Stimulated activated naive B cell treated with anti-CD40 and anti-IgM and Interleukin-4, amounts not matched to agents 10 μg/mL and 1 μg/mL and 100 μg/mL, for 72 hours (primary cell): ENCODE measurements at regions not wholly inside any gene's neighbourhood (a gene's known extent, or its start where the extent isn't known, plus 50 kb on each side); places are given as distances from the start of the nearest gene placed in this dataset.

ENCODE experiments used
- ATAC-seq, 2 donors: fragments of 150-1000 bp; cut with Tn5 transposase; replicated peaks; 2 replicates each; pipeline ENCODE4 v1.10.0; 2021; ENCODE audit warnings: moderate library complexity in 1 of 2
- DNase-seq: peaks from one replicate; pipeline ENCODE4 v3.0.0; 2021
- H3K27ac Mint-ChIP-seq: one replicate; pipeline ENCODE4 v1.8.0; 2022; ENCODE audit warnings: mild to moderate bottlenecking, mixed read lengths
- H3K27me3 Mint-ChIP-seq, 2 donors: one replicate each; pipeline ENCODE4 v1.8.0; 2022; ENCODE audit warnings: mixed read lengths in 2 of 2
- H3K36me3 Mint-ChIP-seq, 2 donors: one replicate each; pipeline ENCODE4 v1.8.0; 2022; ENCODE audit warnings: mixed read lengths in 2 of 2, mild to moderate bottlenecking in 1 of 2
- H3K4me1 Mint-ChIP-seq, 2 donors: one replicate each; pipeline ENCODE4 v1.8.0; 2022; ENCODE audit warnings: mixed read lengths in 2 of 2, mild to moderate bottlenecking in 1 of 2
- H3K4me3 Mint-ChIP-seq, 2 donors: one replicate each; pipeline ENCODE4 v1.8.0; 2022; ENCODE audit warnings: mild to moderate bottlenecking in 2 of 2, mixed read lengths in 2 of 2, moderate library complexity in 1 of 2
- H3K9me3 Mint-ChIP-seq, 2 donors: one replicate each; pipeline ENCODE4 v1.8.0; 2022; ENCODE audit warnings: mixed read lengths in 2 of 2, mild to moderate bottlenecking in 1 of 2

DNA sequence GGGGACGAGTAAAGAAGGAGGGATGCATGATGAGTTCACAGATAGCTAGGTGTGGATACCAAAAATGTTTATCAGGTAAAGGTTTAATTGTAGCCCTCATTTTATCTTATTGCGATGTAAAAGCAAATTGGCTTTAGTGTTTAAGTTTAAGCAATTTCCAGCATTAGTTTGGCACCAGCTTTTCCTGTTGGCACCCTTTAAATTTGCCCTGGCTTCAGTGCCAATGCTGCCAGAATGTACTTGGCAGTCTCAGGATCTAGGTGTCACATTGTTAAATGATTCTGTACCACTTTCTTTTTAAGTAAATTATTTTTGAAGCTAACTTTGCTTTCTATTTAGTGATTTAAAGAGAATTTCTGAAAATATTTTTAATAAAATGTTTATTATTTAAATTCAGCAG, 681.8 kb downstream of the PCDH18 start:
- DNase-seq (no peak), ATAC-seq (no peak)
- H3K27ac Mint-ChIP-seq, result no peak overlapping the region
- no peaks in the 10 kb centered on the region for H3K36me3 Mint-ChIP-seq
- H3K4me3 Mint-ChIP-seq, result no peak overlapping the region
- H3K4me1 Mint-ChIP-seq, result no peaks in the 10 kb centered on the region
- H3K27me3 Mint-ChIP-seq, result no peaks in the 10 kb centered on the region
- peaks cover 4 to 8% of the 10 kb centered on the region in 2 donors for H3K9me3 Mint-ChIP-seq

DNA sequence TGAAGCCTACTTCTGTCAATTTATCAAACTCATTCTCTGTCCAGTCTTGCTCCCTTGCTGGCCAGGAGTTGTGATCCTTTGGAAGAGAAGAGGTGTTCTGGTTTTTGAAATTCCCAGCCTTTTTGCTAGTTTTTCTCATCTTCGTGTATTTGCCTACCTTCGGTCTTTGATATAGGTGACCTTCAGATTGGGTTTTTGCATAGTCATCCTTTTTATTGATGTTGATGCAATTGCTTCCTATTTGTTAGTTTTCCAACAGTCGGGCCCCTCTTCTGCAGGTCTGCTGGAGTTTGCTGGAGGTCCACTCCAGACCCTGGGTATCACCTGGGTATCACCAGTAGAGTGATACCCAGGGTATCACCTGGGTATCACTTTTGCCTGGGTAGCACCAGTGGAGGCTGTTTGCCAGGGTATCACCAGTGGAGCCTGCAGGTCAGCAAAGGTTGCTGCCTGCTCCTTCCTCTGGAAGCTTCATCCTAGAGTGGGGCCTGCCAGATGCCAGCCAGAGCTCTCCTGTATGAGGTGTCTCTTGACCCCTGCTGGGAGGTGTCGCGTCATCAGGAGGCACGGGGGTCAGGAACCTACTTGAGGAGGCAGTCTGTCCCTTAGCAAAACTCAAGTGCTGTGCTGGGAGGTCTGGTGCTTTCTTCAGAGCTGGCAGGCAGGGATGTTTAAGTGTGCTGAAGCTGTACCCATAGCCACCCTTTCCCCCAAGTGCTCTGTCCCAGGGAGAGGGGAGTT, 684.2 kb downstream of the PCDH18 start:
- ATAC-seq (no peak), DNase-seq (no peak)
- Mint-ChIP-seq H3K36me3 (no peaks in the 10 kb centered on the region), H3K4me1 (no peaks in the 10 kb centered on the region), H3K4me3 (no peak overlapping the region), H3K9me3 (peaks cover 9 to 10% of the 10 kb centered on the region in 2 donors), H3K27me3 (no peaks in the 10 kb centered on the region), H3K27ac (no peak overlapping the region)

DNA sequence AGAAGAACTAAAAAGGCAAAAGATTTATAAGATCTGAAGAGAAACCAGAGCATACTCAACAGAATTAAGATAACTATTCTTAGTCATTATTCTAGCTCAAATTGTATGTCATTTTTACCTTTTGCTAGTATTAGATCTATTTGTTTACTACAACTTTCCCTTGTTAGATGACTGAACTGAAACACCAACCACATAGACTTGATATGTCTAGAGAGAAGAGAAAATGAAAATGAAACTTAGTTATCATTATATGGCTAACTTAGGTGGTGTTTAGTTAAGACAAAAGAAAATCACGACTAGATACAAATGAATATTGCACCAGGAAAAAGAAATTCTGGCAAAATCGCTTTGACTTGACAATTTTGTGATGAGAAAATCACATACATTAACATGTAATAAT, 690.8 kb downstream of the PCDH18 start:
- no peak for DNase-seq
- Mint-ChIP-seq H3K4me1 (no peaks in the 10 kb centered on the region), H3K4me3 (no peak overlapping the region), H3K27me3 (no peaks in the 10 kb centered on the region), H3K27ac (no peak overlapping the region), H3K9me3 (peaks cover 12 to 23% of the 10 kb centered on the region in 2 donors), H3K36me3 (no peaks in the 10 kb centered on the region)
- no peak for ATAC-seq

DNA sequence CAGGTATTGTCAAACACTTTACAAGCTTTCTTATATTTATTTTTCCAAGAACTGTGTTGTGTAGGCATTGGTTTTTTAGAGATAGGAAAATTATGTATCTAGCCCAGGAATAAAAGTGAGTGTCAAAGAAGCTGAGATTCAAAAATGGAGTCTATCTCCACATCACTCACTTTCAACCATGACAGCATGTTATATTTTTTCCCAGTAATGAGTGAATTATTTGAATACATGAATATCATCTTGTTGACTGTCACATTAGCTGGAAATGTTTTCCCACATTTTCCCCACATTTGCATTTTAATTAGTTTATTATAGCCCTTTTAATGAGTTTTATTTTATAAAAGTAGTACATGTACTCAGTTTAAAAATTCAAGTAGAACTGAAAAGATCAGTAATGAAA, 693.7 kb downstream of the PCDH18 start:
- Mint-ChIP-seq H3K27ac (no peak overlapping the region), H3K4me1 (no peaks in the 10 kb centered on the region), H3K4me3 (no peak overlapping the region), H3K9me3 (peaks cover 12 to 20% of the 10 kb centered on the region in 2 donors), H3K27me3 (no peaks in the 10 kb centered on the region), H3K36me3 (no peaks in the 10 kb centered on the region)
- no peak for ATAC-seq
- DNase-seq, result no peak

DNA sequence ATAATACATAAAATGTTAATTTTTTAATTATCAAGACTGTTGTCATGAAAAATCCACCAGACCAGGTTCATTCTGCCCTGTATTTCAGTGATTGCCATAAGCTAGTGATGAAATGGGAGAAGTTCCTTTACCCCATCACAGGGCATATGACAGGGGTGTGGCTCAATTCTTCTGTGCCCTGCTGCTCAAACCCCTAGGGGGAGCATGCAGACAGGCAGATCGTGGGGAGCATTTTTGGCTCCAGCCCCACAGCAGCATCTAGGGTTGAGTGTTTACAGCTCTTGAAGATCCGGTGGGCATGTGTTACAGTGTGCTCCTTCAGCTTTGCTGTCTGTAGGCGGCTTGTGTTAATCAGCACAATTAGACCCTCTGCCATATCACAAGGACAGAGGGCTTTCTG, 700.7 kb downstream of the PCDH18 start:
- Mint-ChIP-seq H3K27me3 (no peaks in the 10 kb centered on the region), H3K4me1 (no peaks in the 10 kb centered on the region), H3K9me3 (peaks cover 2% of the 10 kb centered on the region in 2 donors), H3K27ac (no peak overlapping the region), H3K36me3 (no peaks in the 10 kb centered on the region), H3K4me3 (no peak overlapping the region)
- ATAC-seq, result no peak
- DNase-seq, result no peak

DNA sequence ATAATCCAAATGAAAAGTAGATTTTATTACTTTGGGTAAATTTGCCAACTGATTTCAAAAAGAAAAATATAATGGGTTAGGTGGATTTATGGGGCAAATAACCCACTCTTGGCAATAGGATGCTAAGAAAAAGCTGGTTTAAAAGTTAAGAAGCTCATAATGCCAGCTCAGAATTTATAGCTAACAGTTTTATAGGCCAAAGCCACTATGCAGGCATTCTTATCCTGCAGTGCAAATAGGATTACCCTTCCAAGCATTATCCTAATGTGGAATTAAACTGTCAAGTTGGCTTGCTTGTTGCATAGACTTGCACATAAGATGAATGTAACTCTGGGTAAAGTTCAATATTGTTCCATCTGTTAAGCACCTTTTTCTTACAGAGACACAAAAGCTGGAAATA, 703.0 kb downstream of the PCDH18 start:
- Mint-ChIP-seq H3K9me3 (no peaks in the 10 kb centered on the region), H3K27me3 (no peaks in the 10 kb centered on the region), H3K4me1 (no peaks in the 10 kb centered on the region), H3K36me3 (no peaks in the 10 kb centered on the region), H3K27ac (no peak overlapping the region), H3K4me3 (no peak overlapping the region)
- no peak for DNase-seq
- ATAC-seq, result no peak

DNA sequence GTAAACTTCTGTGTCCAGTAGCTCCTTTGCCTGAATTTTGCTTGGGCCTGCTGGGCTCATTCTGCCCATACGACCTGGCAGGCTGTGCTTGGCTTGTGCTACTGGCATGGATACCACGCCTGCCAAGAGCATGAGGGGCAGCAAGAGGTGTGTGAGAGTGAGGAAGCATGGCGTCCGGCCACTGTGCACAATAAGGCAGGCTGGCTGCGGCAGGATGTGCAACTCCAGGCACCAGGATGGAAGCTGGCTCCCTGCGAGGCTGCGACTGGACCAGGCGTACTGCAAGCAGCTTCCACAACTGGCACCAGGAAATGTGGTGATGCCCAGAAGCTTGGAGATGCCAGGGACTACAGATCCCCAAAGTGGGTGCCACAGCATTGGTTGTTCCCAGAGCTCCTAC, 709.3 kb downstream of the PCDH18 start:
- H3K27me3 Mint-ChIP-seq, result no peaks in the 10 kb centered on the region
- DNase-seq (no peak), ATAC-seq (no peak)
- no peaks in the 10 kb centered on the region for H3K36me3 Mint-ChIP-seq
- no peak overlapping the region for H3K4me3 Mint-ChIP-seq
- H3K4me1 Mint-ChIP-seq, result no peaks in the 10 kb centered on the region
- H3K9me3 Mint-ChIP-seq, result no peaks in the 10 kb centered on the region
- no peak overlapping the region for H3K27ac Mint-ChIP-seq

DNA sequence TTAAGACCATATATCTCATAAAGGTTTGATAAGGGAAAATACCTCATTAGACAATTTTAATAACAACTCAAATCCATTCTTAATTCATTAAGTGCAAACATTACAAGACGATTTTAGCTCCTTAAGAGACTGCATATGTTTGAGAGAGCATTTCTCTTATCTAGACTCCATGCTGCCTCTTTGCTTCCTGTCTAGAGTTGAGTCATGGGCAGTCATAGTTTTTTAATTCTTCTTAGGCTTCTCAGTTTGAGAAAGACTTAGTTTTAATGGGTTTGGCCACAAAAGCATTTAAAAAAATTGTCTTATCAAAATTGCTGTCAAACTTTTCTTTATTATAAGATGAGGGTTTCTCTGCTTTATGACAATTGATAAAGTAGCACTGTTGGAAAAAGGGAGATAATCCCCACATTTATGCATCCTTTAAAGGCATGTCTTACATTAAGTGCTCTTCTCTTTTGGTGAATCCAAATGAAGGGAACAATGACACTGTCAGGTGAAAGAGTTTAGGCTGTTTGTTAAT, 713.4 kb downstream of the PCDH18 start:
- no peaks in the 10 kb centered on the region for H3K36me3 Mint-ChIP-seq
- ATAC-seq, result no peak
- no peak overlapping the region for H3K27ac Mint-ChIP-seq
- no peak for DNase-seq
- H3K4me3 Mint-ChIP-seq, result no peak overlapping the region
- H3K27me3 Mint-ChIP-seq, result no peaks in the 10 kb centered on the region
- H3K4me1 Mint-ChIP-seq, result no peaks in the 10 kb centered on the region
- H3K9me3 Mint-ChIP-seq, result no peaks in the 10 kb centered on the region

DNA sequence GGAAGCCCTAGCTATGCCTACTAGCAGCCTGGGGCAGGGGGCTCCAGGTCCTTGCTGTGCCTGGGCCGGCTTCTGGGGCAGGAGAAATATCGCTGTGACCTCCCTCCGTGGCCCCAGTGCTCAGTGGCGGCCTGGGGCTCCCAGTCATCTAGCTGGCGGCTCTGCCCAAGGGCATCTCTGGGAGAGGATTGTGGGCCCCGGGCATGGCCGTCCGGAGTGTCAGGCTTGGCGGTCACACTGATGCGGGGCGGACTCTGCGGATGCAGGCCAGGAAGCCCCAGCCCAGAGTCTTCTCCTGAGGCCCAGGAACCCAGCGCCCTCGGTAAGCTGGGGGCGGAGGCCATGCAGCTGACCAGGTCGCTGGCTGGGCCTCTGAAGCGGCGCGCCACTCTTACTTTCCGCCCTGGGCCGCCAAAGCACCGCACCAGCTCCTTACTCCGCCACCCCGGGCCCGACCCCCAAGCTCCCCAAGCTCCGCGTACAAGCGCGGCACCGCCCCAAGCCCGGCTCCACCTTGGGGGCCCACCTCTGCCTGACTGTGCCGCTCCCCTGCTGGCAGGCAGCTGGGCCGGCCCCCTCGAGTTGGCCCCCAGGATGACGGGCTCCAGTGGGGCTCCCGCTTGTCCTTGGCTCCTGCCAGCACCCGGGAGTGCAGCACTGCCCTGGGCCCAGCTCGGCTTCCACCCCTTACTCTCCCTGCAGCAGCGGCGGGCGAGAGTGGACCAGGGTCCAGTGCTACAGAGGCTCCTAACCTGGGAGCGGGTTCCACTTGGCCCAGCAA, 720.0 kb downstream of the PCDH18 start:
- H3K4me3 Mint-ChIP-seq, result no peak overlapping the region
- H3K27ac Mint-ChIP-seq, result no peak overlapping the region
- peaks cover 0 to 2% of the 10 kb centered on the region in 2 donors for H3K9me3 Mint-ChIP-seq
- no peaks in the 10 kb centered on the region for H3K27me3 Mint-ChIP-seq
- DNase-seq, result no peak
- H3K4me1 Mint-ChIP-seq, result no peaks in the 10 kb centered on the region
- H3K36me3 Mint-ChIP-seq, result no peaks in the 10 kb centered on the region
- no peak for ATAC-seq

DNA sequence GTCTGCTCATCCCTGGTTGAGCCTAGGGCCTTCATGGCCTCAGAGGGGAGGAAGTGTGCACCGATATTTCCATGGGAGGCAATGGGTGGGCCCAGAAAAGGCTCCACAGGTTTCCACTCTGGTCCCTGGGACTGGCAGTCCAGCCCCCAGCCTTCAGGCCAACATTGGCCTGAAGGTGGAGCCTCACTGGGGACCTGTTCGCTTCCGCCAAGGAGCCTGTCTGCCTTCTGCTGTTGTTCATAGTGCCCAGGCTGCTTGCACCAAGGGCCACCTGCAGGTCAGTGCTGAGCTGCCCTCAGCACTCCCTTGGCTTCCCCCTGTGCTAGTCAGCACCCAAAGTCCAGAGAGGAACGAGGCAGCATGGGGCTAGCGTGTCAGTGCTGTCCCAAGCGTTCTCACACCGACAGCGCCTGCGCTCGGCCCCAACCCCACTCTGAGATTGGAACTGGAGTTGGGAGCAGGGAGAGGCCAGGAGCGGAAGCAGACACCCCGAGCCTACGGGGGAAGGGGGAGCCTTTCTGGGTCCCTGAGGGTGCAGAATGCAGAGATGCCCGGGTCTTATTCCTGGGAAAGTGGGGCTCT, 720.7 kb downstream of the PCDH18 start:
- DNase-seq (no peak), ATAC-seq (peak in 1 of 2 donors; percentile 16)
- no peak overlapping the region for H3K4me3 Mint-ChIP-seq
- H3K27me3 Mint-ChIP-seq, result no peaks in the 10 kb centered on the region
- peaks cover 0 to 2% of the 10 kb centered on the region in 2 donors for H3K9me3 Mint-ChIP-seq
- no peaks in the 10 kb centered on the region for H3K36me3 Mint-ChIP-seq
- no peaks in the 10 kb centered on the region for H3K4me1 Mint-ChIP-seq
- no peak overlapping the region for H3K27ac Mint-ChIP-seq

DNA sequence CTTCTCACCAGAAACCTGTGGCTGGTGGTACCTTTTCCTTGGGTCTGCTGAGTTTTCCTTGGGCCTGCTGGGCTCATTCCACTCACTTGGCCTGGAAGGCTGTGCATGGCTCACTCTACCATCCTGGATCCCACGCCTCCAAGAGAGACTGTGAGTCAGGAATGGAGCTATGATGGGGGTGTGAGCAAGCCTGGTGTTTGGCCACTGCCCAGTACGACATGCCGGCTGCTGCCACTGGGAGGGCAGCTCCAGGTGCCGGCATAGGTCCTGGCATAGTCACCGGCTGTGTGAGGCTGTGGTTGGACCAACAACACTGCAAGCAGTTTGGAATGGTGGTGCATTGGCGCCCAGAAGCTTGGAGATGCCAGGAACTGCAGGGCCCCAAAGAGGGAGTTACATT, 721.7 kb downstream of the PCDH18 start:
- Mint-ChIP-seq H3K4me3 (no peak overlapping the region), H3K36me3 (no peaks in the 10 kb centered on the region), H3K9me3 (peaks cover 0 to 6% of the 10 kb centered on the region in 2 donors), H3K27me3 (no peaks in the 10 kb centered on the region), H3K27ac (no peak overlapping the region), H3K4me1 (no peaks in the 10 kb centered on the region)
- ATAC-seq (peak in 1 of 2 donors; percentile 10), DNase-seq (no peak)

DNA sequence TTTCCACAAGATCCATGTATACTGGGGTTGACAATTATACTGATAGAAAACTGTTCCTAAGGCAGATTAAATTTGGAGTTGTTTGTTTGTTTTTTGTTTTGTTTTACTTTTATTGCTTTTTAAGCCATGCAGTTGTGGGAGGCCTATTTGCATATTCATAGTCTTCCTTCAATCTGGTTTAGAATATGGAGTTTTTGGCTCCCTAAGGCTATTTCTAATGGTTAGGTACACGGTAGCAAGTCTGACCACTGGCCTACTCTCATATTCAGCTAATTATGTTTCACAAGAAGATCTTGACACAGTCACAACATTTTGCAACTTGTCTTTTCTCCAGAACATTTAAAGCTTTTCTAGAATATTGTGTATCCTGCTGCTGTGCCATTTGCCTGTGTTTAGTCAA, 725.5 kb downstream of the PCDH18 start:
- no peak overlapping the region for H3K27ac Mint-ChIP-seq
- H3K4me1 Mint-ChIP-seq, result no peaks in the 10 kb centered on the region
- no peaks in the 10 kb centered on the region for H3K36me3 Mint-ChIP-seq
- DNase-seq (no peak), ATAC-seq (no peak)
- H3K4me3 Mint-ChIP-seq, result no peak overlapping the region
- H3K9me3 Mint-ChIP-seq, result peaks cover 0 to 6% of the 10 kb centered on the region in 2 donors
- no peaks in the 10 kb centered on the region for H3K27me3 Mint-ChIP-seq

DNA sequence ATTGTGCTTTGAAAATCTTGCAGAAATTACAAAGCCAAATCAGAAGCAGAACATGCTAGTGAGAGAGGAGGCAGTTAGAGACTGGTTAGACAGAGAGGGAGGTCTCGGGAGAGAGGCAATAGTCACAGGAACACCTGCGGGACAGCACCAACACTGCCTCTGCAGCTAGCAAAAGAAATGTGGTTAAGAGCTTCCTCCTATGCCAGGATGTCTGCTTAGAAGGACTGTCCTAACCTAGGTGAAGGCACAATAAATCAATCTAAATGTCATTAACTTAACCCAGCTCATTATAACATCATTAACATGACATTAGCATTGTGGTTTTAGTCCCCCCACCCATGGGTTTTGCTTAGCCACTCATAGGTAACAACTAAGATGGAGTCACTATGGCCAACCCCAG, 726.7 kb downstream of the PCDH18 start:
- Mint-ChIP-seq H3K4me1 (no peaks in the 10 kb centered on the region), H3K4me3 (no peak overlapping the region), H3K36me3 (no peaks in the 10 kb centered on the region), H3K9me3 (peaks cover 0 to 6% of the 10 kb centered on the region in 2 donors), H3K27me3 (no peaks in the 10 kb centered on the region), H3K27ac (no peak overlapping the region)
- peak; percentile 14 to 27 for ATAC-seq
- no peak for DNase-seq

DNA sequence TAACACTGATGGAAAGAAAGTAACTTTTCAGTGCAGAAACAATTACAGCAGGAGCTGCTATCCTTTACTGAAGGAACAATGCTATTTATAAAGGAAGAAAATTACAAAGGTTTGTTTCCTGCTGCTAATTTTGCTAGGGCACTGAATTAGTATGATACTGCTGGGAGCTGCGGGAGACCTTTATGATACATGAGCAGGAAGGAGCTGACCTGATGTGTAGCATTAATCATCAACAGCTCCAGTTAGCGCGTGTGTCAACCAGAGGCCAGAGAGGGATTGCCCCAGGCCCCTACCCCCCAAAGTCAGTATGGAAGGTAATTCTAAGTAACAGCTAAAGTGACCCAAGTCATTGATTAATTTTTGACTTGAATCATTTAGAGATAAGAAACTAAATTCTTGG, 728.9 kb downstream of the PCDH18 start:
- H3K4me3 Mint-ChIP-seq, result no peak overlapping the region
- H3K27me3 Mint-ChIP-seq, result no peaks in the 10 kb centered on the region
- DNase-seq, result no peak
- H3K36me3 Mint-ChIP-seq, result no peaks in the 10 kb centered on the region
- no peak overlapping the region for H3K27ac Mint-ChIP-seq
- ATAC-seq, result no peak
- H3K4me1 Mint-ChIP-seq, result no peaks in the 10 kb centered on the region
- peaks cover 0 to 6% of the 10 kb centered on the region in 2 donors for H3K9me3 Mint-ChIP-seq

DNA sequence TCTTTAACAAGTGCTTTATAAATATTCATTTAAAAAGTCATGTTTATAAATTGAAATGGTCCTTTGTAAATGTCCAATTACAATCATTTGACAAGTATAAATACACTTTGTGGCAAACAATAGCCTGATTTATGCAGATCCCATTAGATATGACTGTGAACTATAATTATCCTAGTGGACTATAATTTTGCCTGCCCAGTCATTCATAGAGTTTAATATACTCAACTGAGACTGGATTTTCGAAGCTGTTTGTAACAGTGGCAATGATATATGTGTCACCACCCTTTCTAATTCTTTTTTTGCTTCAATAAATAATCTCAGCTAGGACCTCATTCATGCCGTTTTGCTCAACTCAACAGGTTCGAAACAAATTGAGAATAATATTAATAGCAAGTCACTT, 732.0 kb downstream of the PCDH18 start:
- H3K4me1 Mint-ChIP-seq, result no peaks in the 10 kb centered on the region
- peaks cover 0 to 2% of the 10 kb centered on the region in 2 donors for H3K9me3 Mint-ChIP-seq
- ATAC-seq, result no peak
- DNase-seq, result no peak
- H3K27ac Mint-ChIP-seq, result no peak overlapping the region
- no peak overlapping the region for H3K4me3 Mint-ChIP-seq
- H3K27me3 Mint-ChIP-seq, result no peaks in the 10 kb centered on the region
- H3K36me3 Mint-ChIP-seq, result no peaks in the 10 kb centered on the region
